Lung (tissue), 11 donors: ENCODE measurements at regions not wholly inside any gene's neighbourhood (a gene's known extent, or its start where the extent isn't known, plus 50 kb on each side); places are given as distances from the start of the nearest gene placed in this dataset.
A peak's percentile ranks its signal among the peaks of the same experiment; 100 is the strongest.
"Not testable (repeated sequence)": the region's sequence is repeated elsewhere in the genome, so short reads cannot be mapped to it uniquely, and the experiment has no call there.

ENCODE experiments used
- ATAC-seq: fragments of 200-7000 bp; cut with Tn5 transposase; one replicate; pipeline ENCODE4 v1.9.1; 2020; ENCODE audit warnings: moderate number of reproducible peaks; ENCODE audit not compliant: insufficient read depth, low FRiP score
- DNase-seq, 3 donors: peaks; one replicate each; pipeline ENCODE4 v3.0.0-alpha.2; 2013 to 2017
- H3K27ac ChIP-seq, 2 donors: one replicate each; pipeline ENCODE4 v1.5.1; 2013; ENCODE audit warnings: mild to moderate bottlenecking in 2 of 2, moderate library complexity in 2 of 2, control low read depth in 1 of 2, inconsistent platforms in 1 of 2, low read depth in 1 of 2, low read length in 1 of 2
- H3K27me3 ChIP-seq, 3 donors: one replicate each; pipeline ENCODE4 v1.5.1; 2013; ENCODE audit warnings: low read length in 2 of 3; ENCODE audit not compliant: control insufficient read depth in 3 of 3, insufficient read depth in 3 of 3
- H3K36me3 ChIP-seq, 4 donors: one replicate each; pipeline ENCODE4 v1.5.1; 2013; ENCODE audit warnings: low read length in 4 of 4, mild to moderate bottlenecking in 1 of 4, moderate library complexity in 1 of 4; ENCODE audit not compliant: control insufficient read depth in 4 of 4, insufficient read depth in 4 of 4
- H3K4me1 ChIP-seq, 5 donors: one replicate each; pipeline ENCODE4 v1.5.1; 2013; ENCODE audit warnings: low read length in 5 of 5, mild to moderate bottlenecking in 2 of 5, moderate library complexity in 1 of 5; ENCODE audit not compliant: control insufficient read depth in 5 of 5, insufficient read depth in 5 of 5
- H3K4me3 ChIP-seq: one replicate; pipeline ENCODE4 v1.5.1; 2013; ENCODE audit warnings: mild to moderate bottlenecking, control low read depth, moderate library complexity
- H3K9ac ChIP-seq, 2 donors: one replicate each; pipeline ENCODE4 v1.5.1; 2013; ENCODE audit warnings: low read length in 2 of 2, control low read depth in 1 of 2; ENCODE audit not compliant: insufficient read depth in 1 of 2
- H3K9me3 ChIP-seq, 4 donors: one replicate each; pipeline ENCODE4 v1.5.1; 2013; ENCODE audit warnings: low read length in 3 of 4, mild to moderate bottlenecking in 1 of 4, moderate library complexity in 1 of 4; ENCODE audit not compliant: control insufficient read depth in 4 of 4, insufficient read depth in 3 of 4
- WGBS, 2 donors: extraction: QIAGEN DNeasy Blood & Tissue Kit; methylation state at CpG; one replicate each; pipeline ENCODE4 v1.1.7; 2013; 5-methylcytosine and 5-hydroxymethylcytosine counted together
- TF ChIP-seq, protein P1 (sequence below): IDR thresholded peaks from 2 replicates; pipeline ENCODE4 v1.5.1; 2012; ENCODE audit warnings: mild to moderate bottlenecking; ENCODE audit errors: control extremely low read depth, extremely low read depth
- donor health status: control.
- donor health status: control.
- donor health status: Bipolar disorder and iron deficiency.
- donor health status: healthy.
- donor health status: DM: yes; HTN: yes; CAD: no.

DNA sequence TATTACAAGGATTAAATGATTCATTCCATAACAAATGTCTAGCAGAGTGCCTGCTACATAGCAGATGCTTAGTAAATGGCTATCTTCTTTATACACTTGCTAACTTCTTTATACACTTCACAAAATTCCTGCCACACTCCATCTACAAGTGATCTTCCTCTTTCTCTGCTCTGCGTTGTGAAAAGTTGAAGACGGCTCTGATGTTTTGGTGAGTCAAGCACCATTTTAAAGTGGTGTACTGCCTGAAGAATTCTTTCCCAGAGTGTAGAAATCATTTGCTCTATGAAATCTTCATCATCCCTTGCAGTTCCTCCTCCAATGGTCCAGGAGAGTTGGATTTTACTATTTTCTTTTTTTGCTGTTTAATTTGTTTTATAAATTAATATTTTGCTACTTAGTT, 74.9 kb downstream of the TNFAIP3 start:
- Histone ChIP-seq H3K4me1 (peaks cover 0 to 1% (median 0%) of the 10 kb centered on the region in 5 donors), H3K9ac (no peak overlapping the region), H3K4me3 (no peak overlapping the region), H3K36me3 (no peaks in the 10 kb centered on the region), H3K9me3 (peaks cover 0 to 1% (median 0%) of the 10 kb centered on the region in 4 donors), H3K27me3 (no peaks in the 10 kb centered on the region), H3K27ac (no peak overlapping the region)
- 22 to 36% methylated on average over 2 of the region's 2 CpGs for WGBS, 2 donors
- ATAC-seq (no peak), DNase-seq (no peak)
- TF ChIP-seq, protein P1, sequence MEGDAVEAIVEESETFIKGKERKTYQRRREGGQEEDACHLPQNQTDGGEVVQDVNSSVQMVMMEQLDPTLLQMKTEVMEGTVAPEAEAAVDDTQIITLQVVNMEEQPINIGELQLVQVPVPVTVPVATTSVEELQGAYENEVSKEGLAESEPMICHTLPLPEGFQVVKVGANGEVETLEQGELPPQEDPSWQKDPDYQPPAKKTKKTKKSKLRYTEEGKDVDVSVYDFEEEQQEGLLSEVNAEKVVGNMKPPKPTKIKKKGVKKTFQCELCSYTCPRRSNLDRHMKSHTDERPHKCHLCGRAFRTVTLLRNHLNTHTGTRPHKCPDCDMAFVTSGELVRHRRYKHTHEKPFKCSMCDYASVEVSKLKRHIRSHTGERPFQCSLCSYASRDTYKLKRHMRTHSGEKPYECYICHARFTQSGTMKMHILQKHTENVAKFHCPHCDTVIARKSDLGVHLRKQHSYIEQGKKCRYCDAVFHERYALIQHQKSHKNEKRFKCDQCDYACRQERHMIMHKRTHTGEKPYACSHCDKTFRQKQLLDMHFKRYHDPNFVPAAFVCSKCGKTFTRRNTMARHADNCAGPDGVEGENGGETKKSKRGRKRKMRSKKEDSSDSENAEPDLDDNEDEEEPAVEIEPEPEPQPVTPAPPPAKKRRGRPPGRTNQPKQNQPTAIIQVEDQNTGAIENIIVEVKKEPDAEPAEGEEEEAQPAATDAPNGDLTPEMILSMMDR: no peak

DNA sequence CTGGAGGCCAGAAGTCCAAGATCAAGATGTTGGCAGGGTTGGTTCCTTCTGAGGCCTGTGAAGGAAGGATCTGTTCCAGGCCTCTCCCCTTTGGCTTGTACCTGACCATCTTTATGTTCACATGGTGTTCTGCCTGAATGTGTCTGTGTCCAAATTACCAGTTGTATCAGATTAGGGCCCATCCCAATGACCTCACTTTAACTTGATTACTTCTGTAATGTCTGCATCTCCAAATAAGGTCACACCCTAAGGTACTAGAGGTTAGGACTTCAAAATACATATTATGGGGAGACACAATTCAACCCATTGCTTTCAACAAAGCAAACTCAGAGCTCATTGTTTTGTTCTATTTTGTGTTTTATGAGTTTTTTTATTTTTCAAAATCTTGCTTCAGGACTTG, 75.7 kb downstream of the TNFAIP3 start:
- Histone ChIP-seq H3K36me3 (no peaks in the 10 kb centered on the region), H3K27me3 (no peaks in the 10 kb centered on the region), H3K4me1 (peaks cover 0 to 5% (median 0%) of the 10 kb centered on the region in 5 donors), H3K9ac (no peak overlapping the region), H3K27ac (no peak overlapping the region), H3K4me3 (no peak overlapping the region), H3K9me3 (peaks cover 0 to 1% (median 0%) of the 10 kb centered on the region in 4 donors)
- ATAC-seq (no peak), DNase-seq (no peak)
- TF ChIP-seq, protein P1: no peak

DNA sequence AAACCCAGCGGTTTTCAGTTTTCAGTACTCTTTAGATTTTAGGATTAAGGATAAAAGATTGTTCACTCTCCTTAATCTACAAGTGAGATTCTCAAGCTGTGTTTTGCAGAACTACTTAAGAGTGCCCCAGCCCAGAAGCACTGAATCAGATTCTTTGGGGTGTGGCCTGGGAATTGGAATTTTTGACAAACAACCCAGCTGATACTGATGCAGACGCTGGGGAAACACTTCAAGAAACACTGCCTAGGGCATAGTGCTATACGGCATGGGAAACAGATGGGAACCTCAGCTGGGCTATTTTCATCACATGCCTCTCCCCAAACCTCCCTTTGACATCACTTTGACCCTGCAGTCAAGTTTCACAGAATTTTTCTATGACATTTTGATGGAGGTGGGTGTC, 77.3 kb downstream of the TNFAIP3 start:
- not testable (repeated sequence) for H3K36me3 ChIP-seq, ATAC-seq, H3K4me3 ChIP-seq, H3K9ac ChIP-seq, H3K9me3 ChIP-seq, H3K27me3 ChIP-seq, H3K4me1 ChIP-seq, H3K27ac ChIP-seq, DNase-seq
- 35 to 48% methylated on average over 3 of the region's 3 CpGs for WGBS, 2 donors

DNA sequence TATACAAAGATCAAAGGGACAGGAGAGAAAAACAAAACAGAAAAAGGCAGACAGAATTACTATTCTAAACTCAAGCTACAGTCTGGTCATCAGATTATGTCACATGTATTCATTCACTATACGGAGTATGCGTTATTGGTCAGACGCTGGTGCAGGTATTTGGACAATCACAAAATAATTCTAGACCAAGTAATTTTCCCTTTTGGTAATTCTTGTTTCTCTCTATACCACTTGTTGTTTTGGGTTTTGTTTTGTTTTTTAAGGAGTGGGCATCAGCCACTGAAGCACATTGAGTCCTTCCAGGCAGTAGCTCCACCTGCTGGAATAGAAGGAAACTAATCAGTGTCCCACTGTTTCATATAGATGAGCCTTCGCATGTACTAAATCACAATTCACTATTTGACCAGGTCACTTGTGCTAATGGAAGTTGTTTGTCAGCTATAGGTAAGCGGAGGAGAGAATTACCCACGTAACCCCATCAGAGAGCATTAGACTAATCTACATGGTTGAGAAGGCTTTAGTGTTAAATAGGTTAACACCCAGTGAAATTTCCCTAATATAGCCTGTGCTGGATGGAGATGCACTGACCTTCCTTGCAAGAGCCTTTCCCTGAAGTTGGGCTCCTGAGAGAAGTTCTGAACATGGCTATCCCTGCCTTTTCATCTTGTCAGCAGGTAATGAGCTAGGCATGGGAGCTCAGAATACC, 77.9 kb downstream of the TNFAIP3 start:
- H3K4me3 ChIP-seq: no peak overlapping the region
- H3K27ac ChIP-seq: no peak overlapping the region
- H3K9ac ChIP-seq: no peak overlapping the region
- H3K9me3 ChIP-seq: peaks cover 0 to 1% (median 0%) of the 10 kb centered on the region in 4 donors
- H3K27me3 ChIP-seq: no peaks in the 10 kb centered on the region
- DNase-seq (peak in 2 of 3 donors; percentile 66 to 68), ATAC-seq (peak; percentile 63)
- TF ChIP-seq, protein P1: peak; percentile 69
- no peaks in the 10 kb centered on the region for H3K36me3 ChIP-seq
- peaks cover 0 to 5% (median 0%) of the 10 kb centered on the region in 5 donors for H3K4me1 ChIP-seq
- 56 to 69% methylated on average over 6 of the region's 6 CpGs for WGBS, 2 donors
